CD4-positive, CD25-positive, alpha-beta regulatory T cell (primary cell): ENCODE measurements at regions not wholly inside any gene's neighbourhood (a gene's known extent, or its start where the extent isn't known, plus 50 kb on each side); places are given as distances from the start of the nearest gene placed in this dataset.
A peak's percentile ranks its signal among the peaks of the same experiment; 100 is the strongest.
"Not testable (repeated sequence)": the region's sequence is repeated elsewhere in the genome, so short reads cannot be mapped to it uniquely, and the experiment has no call there.

Source experiments
- ATAC-seq, 2 donors: fragments of 150-1000 bp; cut with Tn5 transposase; one replicate each; pipeline ENCODE4 v1.10.0; 2021; ENCODE audit warnings: low read depth in 2 of 2, moderate number of reproducible peaks in 2 of 2, moderate library complexity in 1 of 2
- DNase-seq, 3 donors: peaks; one replicate each; pipeline versions ENCODE4 v3.0.0 to v3.0.0-alpha.2; 2012 to 2022; ENCODE audit warnings: mixed read lengths in 1 of 3
- H3K27ac ChIP-seq: one replicate; pipeline ENCODE4 v1.7.0; 2013; ENCODE audit warnings: mild to moderate bottlenecking, low read length; ENCODE audit not compliant: insufficient read depth, poor library complexity, severe bottlenecking
- H3K27me3 ChIP-seq: one replicate; pipeline ENCODE4 v1.7.0; 2013; ENCODE audit warnings: low read length; ENCODE audit not compliant: control insufficient read depth, insufficient read depth
- H3K36me3 ChIP-seq: one replicate; pipeline ENCODE4 v1.7.0; 2013; ENCODE audit warnings: mild to moderate bottlenecking, low read length, moderate library complexity; ENCODE audit not compliant: control insufficient read depth, insufficient read depth
- H3K4me1 ChIP-seq: 2 replicates; pipeline ENCODE4 v1.7.0; 2013; ENCODE audit warnings: mild to moderate bottlenecking, low read length; ENCODE audit not compliant: insufficient read depth, control insufficient read depth, poor library complexity, severe bottlenecking
- H3K4me3 ChIP-seq: one replicate; pipeline ENCODE4 v1.7.0; 2013; ENCODE audit warnings: low read depth, mild to moderate bottlenecking, low read length, moderate library complexity
- H3K9me3 ChIP-seq, 2 experiments: 1 replicate in 1 of 2; 2 replicates in 1 of 2; pipeline ENCODE4 v1.7.0; 2013; ENCODE audit warnings: low read length in 2 of 2, mild to moderate bottlenecking in 1 of 2, moderate library complexity in 1 of 2; ENCODE audit not compliant: control insufficient read depth in 2 of 2
- H3K27ac Mint-ChIP-seq, 3 donors: one replicate each; pipeline ENCODE4 v1.8.0; 2020 to 2022; ENCODE audit warnings: mild to moderate bottlenecking in 3 of 3, mixed read lengths in 3 of 3, moderate library complexity in 2 of 3
- H3K27me3 Mint-ChIP-seq: one replicate; pipeline ENCODE4 v1.8.0; 2022; ENCODE audit warnings: mild to moderate bottlenecking, mixed read lengths
- H3K36me3 Mint-ChIP-seq: one replicate; pipeline ENCODE4 v1.8.0; 2020; ENCODE audit warnings: mixed read lengths
- H3K4me1 Mint-ChIP-seq, 4 donors: one replicate each; pipeline ENCODE4 v1.8.0; 2020 to 2022; ENCODE audit warnings: mixed read lengths in 4 of 4, mild to moderate bottlenecking in 1 of 4
- H3K4me3 Mint-ChIP-seq, 4 donors: one replicate each; pipeline ENCODE4 v1.8.0; 2020 to 2022; ENCODE audit warnings: mild to moderate bottlenecking in 4 of 4, mixed read lengths in 4 of 4, moderate library complexity in 3 of 4
- H3K9me3 Mint-ChIP-seq, 7 donors: one replicate each; pipeline ENCODE4 v1.8.0; 2020 to 2022; ENCODE audit warnings: mixed read lengths in 7 of 7, mild to moderate bottlenecking in 3 of 7, moderate library complexity in 2 of 7

GRCh38 chr10:23984405-23984804 lies 224.5 kb upstream of the KIAA1217 start:
- H3K4me1 ChIP-seq, H3K4me3 Mint-ChIP-seq, H3K36me3 Mint-ChIP-seq, ATAC-seq, H3K4me3 ChIP-seq, H3K27ac Mint-ChIP-seq, H3K4me1 Mint-ChIP-seq, H3K9me3 ChIP-seq, DNase-seq, H3K27me3 Mint-ChIP-seq, H3K27ac ChIP-seq, H3K27me3 ChIP-seq, H3K36me3 ChIP-seq: not testable (repeated sequence)
- peaks cover 0 to 11% (median 3%) of the 10 kb centered on the region in 7 donors for H3K9me3 Mint-ChIP-seq

GRCh38 chr10:23988006-23988405 lies 220.9 kb upstream of the KIAA1217 start:
- no peaks in the 10 kb centered on the region for H3K4me1 Mint-ChIP-seq

GRCh38 chr10:23994459-23995046 lies 214.4 kb upstream of the KIAA1217 start:
- DNase-seq, result peak in 1 of 3 donors; percentile 26
- ATAC-seq, result no peak
- Histone ChIP-seq H3K9me3 (no peaks in the 10 kb centered on the region), H3K4me3 (no peak overlapping the region), H3K27ac (no peak overlapping the region), H3K27me3 (no peaks in the 10 kb centered on the region), H3K36me3 (no peaks in the 10 kb centered on the region), H3K4me1 (no peaks in the 10 kb centered on the region)
- peaks cover 0 to 4% (median 0%) of the 10 kb centered on the region in 7 donors for H3K9me3 Mint-ChIP-seq
- no peak overlapping the region for H3K4me3 Mint-ChIP-seq
- no peaks in the 10 kb centered on the region for H3K4me1 Mint-ChIP-seq
- no peak overlapping the region for H3K27ac Mint-ChIP-seq
- H3K36me3 Mint-ChIP-seq, result no peaks in the 10 kb centered on the region
- no peaks in the 10 kb centered on the region for H3K27me3 Mint-ChIP-seq

More at GRCh38 chr10:23988006-23988405, 220.9 kb upstream of the KIAA1217 start:
- no peak overlapping the region for H3K27ac ChIP-seq
- H3K4me1 ChIP-seq, result no peaks in the 10 kb centered on the region
- Mint-ChIP-seq H3K27ac (no peak overlapping the region), H3K27me3 (no peaks in the 10 kb centered on the region), H3K36me3 (no peaks in the 10 kb centered on the region), H3K4me3 (no peak overlapping the region), H3K9me3 (peaks cover 0 to 9% (median 1%) of the 10 kb centered on the region in 7 donors)
- no peak overlapping the region for H3K4me3 ChIP-seq
- DNase-seq (no peak), ATAC-seq (no peak)
- H3K27me3 ChIP-seq, result no peaks in the 10 kb centered on the region
- no peaks in the 10 kb centered on the region for H3K9me3 ChIP-seq
- H3K36me3 ChIP-seq, result no peaks in the 10 kb centered on the region

GRCh38 chr10:23999445-23999844 lies 209.5 kb upstream of the KIAA1217 start:
- Histone ChIP-seq H3K4me1 (no peaks in the 10 kb centered on the region), H3K27ac (no peak overlapping the region), H3K9me3 (no peaks in the 10 kb centered on the region), H3K27me3 (no peaks in the 10 kb centered on the region), H3K36me3 (no peaks in the 10 kb centered on the region), H3K4me3 (no peak overlapping the region)
- no peaks in the 10 kb centered on the region for H3K27me3 Mint-ChIP-seq
- H3K4me1 Mint-ChIP-seq, result no peaks in the 10 kb centered on the region
- no peaks in the 10 kb centered on the region for H3K36me3 Mint-ChIP-seq
- no peak overlapping the region for H3K27ac Mint-ChIP-seq
- ATAC-seq, result no peak
- H3K4me3 Mint-ChIP-seq, result no peak overlapping the region
- no peak for DNase-seq
- H3K9me3 Mint-ChIP-seq, result peaks cover 0 to 6% (median 0%) of the 10 kb centered on the region in 7 donors

GRCh38 chr10:24000271-24000813 lies 208.6 kb upstream of the KIAA1217 start:
- Mint-ChIP-seq H3K27ac (no peak overlapping the region), H3K4me3 (no peak overlapping the region), H3K9me3 (peaks cover 0 to 5% (median 0%) of the 10 kb centered on the region in 7 donors), H3K36me3 (no peaks in the 10 kb centered on the region), H3K27me3 (no peaks in the 10 kb centered on the region), H3K4me1 (no peaks in the 10 kb centered on the region)
- Histone ChIP-seq H3K36me3 (no peaks in the 10 kb centered on the region), H3K4me3 (no peak overlapping the region), H3K27ac (no peak overlapping the region), H3K27me3 (no peaks in the 10 kb centered on the region), H3K4me1 (no peaks in the 10 kb centered on the region), H3K9me3 (no peaks in the 10 kb centered on the region)
- DNase-seq (no peak), ATAC-seq (no peak)

- H3K4me3 Mint-ChIP-seq, result no peak overlapping the region
- ATAC-seq (no peak), DNase-seq (no peak)
Measured at GRCh38 chr10:24006741-24007140, 202.2 kb upstream of the KIAA1217 start.

GRCh38 chr10:24007359-24007758 lies 201.6 kb upstream of the KIAA1217 start:
- no peaks in the 10 kb centered on the region for H3K36me3 ChIP-seq
- H3K27ac Mint-ChIP-seq, result no peak overlapping the region

More at GRCh38 chr10:24006741-24007140, 202.2 kb upstream of the KIAA1217 start:
- no peaks in the 10 kb centered on the region for H3K4me1 Mint-ChIP-seq
- peaks cover 0 to 4% (median 0%) of the 10 kb centered on the region in 7 donors for H3K9me3 Mint-ChIP-seq
- H3K4me3 ChIP-seq, result no peak overlapping the region
- no peaks in the 10 kb centered on the region for H3K4me1 ChIP-seq
- H3K36me3 Mint-ChIP-seq, result no peaks in the 10 kb centered on the region
- H3K27me3 Mint-ChIP-seq, result no peaks in the 10 kb centered on the region
- H3K27ac ChIP-seq, result no peak overlapping the region
- no peaks in the 10 kb centered on the region for H3K36me3 ChIP-seq
- no peaks in the 10 kb centered on the region for H3K9me3 ChIP-seq
- no peaks in the 10 kb centered on the region for H3K27me3 ChIP-seq
- no peak overlapping the region for H3K27ac Mint-ChIP-seq

More at GRCh38 chr10:24007359-24007758, 201.6 kb upstream of the KIAA1217 start:
- ATAC-seq (no peak), DNase-seq (no peak)
- Mint-ChIP-seq H3K4me1 (no peaks in the 10 kb centered on the region), H3K9me3 (peaks cover 0 to 4% (median 0%) of the 10 kb centered on the region in 7 donors), H3K4me3 (no peak overlapping the region), H3K36me3 (no peaks in the 10 kb centered on the region), H3K27me3 (no peaks in the 10 kb centered on the region)
- Histone ChIP-seq H3K4me1 (no peaks in the 10 kb centered on the region), H3K4me3 (no peak overlapping the region), H3K9me3 (no peaks in the 10 kb centered on the region), H3K27ac (no peak overlapping the region), H3K27me3 (no peaks in the 10 kb centered on the region)
